Large intestine (tissue), 3 donors: ENCODE measurements at regions not wholly inside any gene's neighbourhood (a gene's known extent, or its start where the extent isn't known, plus 50 kb on each side); places are given as distances from the start of the nearest gene placed in this dataset.
A peak's percentile ranks its signal among the peaks of the same experiment; 100 is the strongest.
"Not testable (repeated sequence)": the region's sequence is repeated elsewhere in the genome, so short reads cannot be mapped to it uniquely, and the experiment has no call there.

Source experiments
- DNase-seq, 2 donors: peaks; one replicate each; pipeline versions ENCODE4 v3.0.0 to v3.0.0-alpha.2; 2013
- H3K27ac ChIP-seq: one replicate; pipeline ENCODE4 v1.5.1; 2013; ENCODE audit warnings: low read length
- H3K27me3 ChIP-seq: 2 replicates; pipeline ENCODE4 v1.6.1; 2013; ENCODE audit warnings: low read length; ENCODE audit not compliant: control insufficient read depth, insufficient read depth
- H3K36me3 ChIP-seq: 2 replicates; pipeline ENCODE4 v1.6.1; 2013; ENCODE audit warnings: low read length; ENCODE audit not compliant: control insufficient read depth, insufficient read depth
- H3K4me1 ChIP-seq: one replicate; pipeline ENCODE4 v1.6.1; 2013; ENCODE audit warnings: low read length; ENCODE audit not compliant: control insufficient read depth, insufficient read depth
- H3K4me3 ChIP-seq: one replicate; pipeline ENCODE4 v1.5.1; 2013; ENCODE audit warnings: low read length
- H3K9me3 ChIP-seq: one replicate; pipeline ENCODE4 v1.6.1; 2013; ENCODE audit warnings: mild to moderate bottlenecking, low read depth, low read length, moderate library complexity; ENCODE audit not compliant: control insufficient read depth
- WGBS: methylation state at CpG from one replicate; pipeline ENCODE4 v1.1.5; 2013; ENCODE audit warnings: low lambda C conversion rate; ENCODE audit not compliant: insufficient coverage; 5-methylcytosine and 5-hydroxymethylcytosine counted together

GRCh38 chr3:67941433-67942030 lies 287.1 kb upstream of the SUCLG2 start:
- WGBS, result 80% methylated on average over 1 of the region's 3 CpGs

GRCh38 chr3:67940210-67940952 lies 286.0 kb upstream of the SUCLG2 start:
- Histone ChIP-seq H3K27me3 (no peaks in the 10 kb centered on the region), H3K4me1 (no peaks in the 10 kb centered on the region), H3K36me3 (no peaks in the 10 kb centered on the region), H3K9me3 (no peaks in the 10 kb centered on the region), H3K27ac (no peak overlapping the region), H3K4me3 (no peak overlapping the region)
- WGBS, result no CpG with 5 or more reads among the region's 2 CpGs
- peak in 1 of 2 donors; percentile 2 for DNase-seq

More at GRCh38 chr3:67941433-67942030, 287.1 kb upstream of the SUCLG2 start:
- DNase-seq, result no peak
- no peak overlapping the region for H3K4me3 ChIP-seq
- H3K27me3 ChIP-seq, result no peaks in the 10 kb centered on the region
- H3K27ac ChIP-seq, result no peak overlapping the region
- H3K4me1 ChIP-seq, result no peaks in the 10 kb centered on the region
- no peaks in the 10 kb centered on the region for H3K36me3 ChIP-seq
- no peaks in the 10 kb centered on the region for H3K9me3 ChIP-seq

DNA sequence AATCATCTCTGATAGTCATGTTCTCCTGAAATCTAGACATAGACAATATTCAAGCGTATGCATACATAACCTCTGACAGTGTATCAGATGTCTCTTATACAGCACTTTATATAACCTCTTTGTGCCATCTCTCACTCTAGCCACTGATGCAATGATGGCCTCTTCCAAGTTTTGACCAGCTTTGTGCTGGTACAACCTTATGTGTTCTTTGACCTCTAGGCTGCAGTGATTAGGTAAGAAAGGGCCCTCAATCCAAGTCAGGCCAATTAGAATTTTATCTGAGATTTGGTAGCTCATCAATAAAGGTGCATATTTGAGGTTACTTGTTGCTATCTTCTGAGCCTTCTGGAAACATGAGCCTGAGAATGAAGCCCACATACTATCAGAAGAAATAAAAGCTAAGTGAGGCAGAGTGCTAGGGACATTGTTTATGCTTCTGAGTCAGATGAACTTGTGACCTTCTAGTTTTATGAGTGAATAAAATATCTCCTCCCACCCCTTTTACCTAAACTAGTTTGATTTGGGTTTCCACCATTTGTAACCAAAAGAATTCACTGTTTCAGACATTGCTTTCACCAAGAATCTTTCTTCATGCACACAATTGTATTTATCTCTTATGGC lies 283.2 kb upstream of the SUCLG2 start:
- WGBS, result no CpG with 5 or more reads among the region's 1 CpG
- H3K27me3 ChIP-seq, result no peaks in the 10 kb centered on the region
- no peak overlapping the region for H3K4me3 ChIP-seq
- H3K36me3 ChIP-seq, result no peaks in the 10 kb centered on the region
- H3K4me1 ChIP-seq, result no peaks in the 10 kb centered on the region
- H3K27ac ChIP-seq, result no peak overlapping the region
- no peaks in the 10 kb centered on the region for H3K9me3 ChIP-seq
- no peak for DNase-seq

DNA sequence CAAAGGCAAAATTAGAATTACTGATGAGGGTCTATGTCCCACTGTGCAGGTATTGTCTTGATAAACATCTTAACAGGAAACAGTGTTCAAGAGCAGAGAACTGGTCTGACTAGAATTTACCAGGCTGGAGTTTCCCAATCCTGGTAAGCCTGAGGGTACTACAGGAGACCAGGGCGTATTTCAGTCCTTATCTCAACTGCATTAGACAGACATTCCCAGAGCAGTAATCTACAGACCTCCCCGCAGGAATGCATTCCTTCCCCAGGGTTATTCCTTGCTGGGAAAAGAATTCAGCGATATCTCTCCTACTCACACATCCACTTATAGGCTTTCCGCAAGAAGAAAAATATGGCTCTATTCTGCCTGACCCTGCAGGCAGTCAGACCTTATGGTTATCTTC lies 276.0 kb upstream of the SUCLG2 start:
- no CpG with 5 or more reads among the region's 4 CpGs for WGBS
- not testable (repeated sequence) for H3K27ac ChIP-seq, H3K4me3 ChIP-seq, DNase-seq, H3K9me3 ChIP-seq, H3K4me1 ChIP-seq, H3K36me3 ChIP-seq, H3K27me3 ChIP-seq

- no peak overlapping the region for H3K4me3 ChIP-seq
- DNase-seq, result no peak
- no peaks in the 10 kb centered on the region for H3K4me1 ChIP-seq
- no peaks in the 10 kb centered on the region for H3K36me3 ChIP-seq
- no peaks in the 10 kb centered on the region for H3K27me3 ChIP-seq
- H3K9me3 ChIP-seq, result no peaks in the 10 kb centered on the region
- H3K27ac ChIP-seq, result no peak overlapping the region
These were observed 269.4 kb upstream of the SUCLG2 start for GRCh38 chr3:67923796-67924195.

- H3K36me3 ChIP-seq, result no peaks in the 10 kb centered on the region
- whole genome bisulfite sequencing, result 95% methylated on average over 3 of the region's 7 CpGs
- H3K27ac ChIP-seq, result no peak overlapping the region
- H3K4me1 ChIP-seq, result no peaks in the 10 kb centered on the region
- H3K4me3 ChIP-seq, result no peak overlapping the region
- DNase-seq, result no peak
- no peaks in the 10 kb centered on the region for H3K9me3 ChIP-seq
- no peaks in the 10 kb centered on the region for H3K27me3 ChIP-seq
These were observed 266.6 kb upstream of the SUCLG2 start for GRCh38 chr3:67920969-67921368.

- Histone ChIP-seq H3K27ac (no peak overlapping the region), H3K4me3 (no peak overlapping the region), H3K36me3 (no peaks in the 10 kb centered on the region), H3K9me3 (no peaks in the 10 kb centered on the region), H3K4me1 (no peaks in the 10 kb centered on the region), H3K27me3 (no peaks in the 10 kb centered on the region)
- WGBS, result no CpG with 5 or more reads among the region's 1 CpG
- DNase-seq, result no peak
These were observed 265.9 kb upstream of the SUCLG2 start for GRCh38 chr3:67920311-67920710.

DNA sequence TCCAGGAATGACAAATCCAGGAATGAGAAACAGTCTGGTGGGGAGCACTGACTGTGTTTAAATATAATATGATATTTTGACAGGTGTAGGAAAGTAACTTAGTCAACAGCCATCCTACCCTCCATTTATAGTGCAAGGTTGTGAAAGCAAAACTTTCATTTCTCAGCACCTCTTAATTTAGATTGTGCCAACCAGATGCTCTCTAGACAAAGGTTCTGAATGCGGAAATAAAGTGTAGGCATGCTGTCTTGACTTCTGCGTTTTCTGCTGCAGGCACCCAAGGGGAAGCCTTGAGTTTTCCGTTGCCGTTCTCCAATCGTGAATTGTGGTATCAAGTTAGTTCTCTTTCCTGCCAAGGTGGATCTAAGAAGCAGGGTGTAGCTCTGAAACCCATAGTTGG lies 261.9 kb upstream of the SUCLG2 start:
- no peaks in the 10 kb centered on the region for H3K27me3 ChIP-seq
- 100% methylated on average over 1 of the region's 5 CpGs for WGBS
- no peak overlapping the region for H3K4me3 ChIP-seq
- H3K27ac ChIP-seq, result no peak overlapping the region
- no peaks in the 10 kb centered on the region for H3K36me3 ChIP-seq
- no peak for DNase-seq
- no peaks in the 10 kb centered on the region for H3K4me1 ChIP-seq
- no peaks in the 10 kb centered on the region for H3K9me3 ChIP-seq

- no peak overlapping the region for H3K4me3 ChIP-seq
- no CpG with 5 or more reads among the region's 1 CpG for WGBS
- no peak overlapping the region for H3K27ac ChIP-seq
These were observed 253.3 kb upstream of the SUCLG2 start for GRCh38 chr3:67907735-67908134.

DNA sequence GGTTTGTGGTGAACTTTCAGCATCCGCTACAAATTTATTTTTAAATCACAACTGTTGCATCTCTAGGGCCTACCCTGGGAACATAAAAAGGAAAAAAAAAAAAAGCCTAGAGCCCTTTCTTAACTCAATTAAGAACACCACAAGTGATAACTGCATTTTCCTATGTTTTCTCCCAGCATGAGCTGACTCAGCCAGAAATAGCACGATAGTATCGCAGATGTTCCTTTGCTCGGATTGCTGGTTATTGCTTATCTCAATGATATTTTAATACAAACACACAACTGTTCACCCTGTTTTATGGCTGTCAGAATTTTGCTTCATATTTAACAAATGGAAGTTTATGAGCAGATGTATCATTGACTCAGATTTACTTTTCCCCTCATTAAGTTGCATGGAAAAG lies 251.8 kb upstream of the SUCLG2 start:
- no peak for DNase-seq
- no peaks in the 10 kb centered on the region for H3K4me1 ChIP-seq
- H3K9me3 ChIP-seq, result no peaks in the 10 kb centered on the region
- H3K27me3 ChIP-seq, result no peaks in the 10 kb centered on the region
- no peaks in the 10 kb centered on the region for H3K36me3 ChIP-seq
- no peak overlapping the region for H3K27ac ChIP-seq
- whole genome bisulfite sequencing, result 48% methylated on average over 4 of the region's 4 CpGs
- H3K4me3 ChIP-seq, result no peak overlapping the region

More at GRCh38 chr3:67907735-67908134, 253.3 kb upstream of the SUCLG2 start:
- no peaks in the 10 kb centered on the region for H3K27me3 ChIP-seq
- no peaks in the 10 kb centered on the region for H3K9me3 ChIP-seq
- no peaks in the 10 kb centered on the region for H3K4me1 ChIP-seq
- H3K36me3 ChIP-seq, result no peaks in the 10 kb centered on the region
- DNase-seq, result no peak
